C4-2B (cell line): ENCODE measurements at regions not wholly inside any gene's neighbourhood (a gene's known extent, or its start where the extent isn't known, plus 50 kb on each side); places are given as distances from the start of the nearest gene placed in this dataset.

Experiments used
- CTCF ChIP-seq: fragments of 450-650 bp; conservative IDR thresholded peaks from 2 replicates; pipeline ENCODE4 v1.5.1; 2017; ENCODE audit warnings: mild to moderate bottlenecking
- ZFX ChIP-seq: fragments of 450-650 bp; IDR thresholded peaks from 2 replicates; pipeline ENCODE4 v1.6.1; 2017

- TF ChIP-seq ZFX (no peak), CTCF (no peak)
Measured at GRCh38 chr5:143888912-143889311, 77.0 kb downstream of the HMHB1 start.
